Renal pelvis (tissue), 1 donor: ENCODE measurements at regions not wholly inside any gene's neighbourhood (a gene's known extent, or its start where the extent isn't known, plus 50 kb on each side); places are given as distances from the start of the nearest gene placed in this dataset.

ENCODE experiments used
- DNase-seq: peaks from one replicate; pipeline ENCODE4 v3.0.0-alpha.2; 2013

DNA sequence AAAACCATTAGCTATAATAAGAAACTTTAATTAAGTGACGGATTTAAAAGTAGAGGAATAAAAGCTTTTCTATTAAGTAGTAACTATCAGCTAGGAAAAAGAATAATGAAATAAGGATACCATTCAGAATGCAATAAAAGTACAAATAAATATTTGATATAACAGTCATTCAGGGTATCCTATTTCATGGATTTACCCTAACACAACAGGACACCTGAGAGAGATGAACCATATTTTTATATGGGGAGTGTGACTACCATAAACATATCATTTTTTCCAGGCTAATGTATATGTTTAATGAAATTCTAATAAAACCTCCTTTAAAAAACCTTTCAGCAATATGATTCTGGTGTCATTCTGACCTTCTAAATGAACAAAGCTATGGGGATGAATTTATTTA is 393.8 kb downstream of the SNAPC1 start:
- DNase-seq: no peak

DNA sequence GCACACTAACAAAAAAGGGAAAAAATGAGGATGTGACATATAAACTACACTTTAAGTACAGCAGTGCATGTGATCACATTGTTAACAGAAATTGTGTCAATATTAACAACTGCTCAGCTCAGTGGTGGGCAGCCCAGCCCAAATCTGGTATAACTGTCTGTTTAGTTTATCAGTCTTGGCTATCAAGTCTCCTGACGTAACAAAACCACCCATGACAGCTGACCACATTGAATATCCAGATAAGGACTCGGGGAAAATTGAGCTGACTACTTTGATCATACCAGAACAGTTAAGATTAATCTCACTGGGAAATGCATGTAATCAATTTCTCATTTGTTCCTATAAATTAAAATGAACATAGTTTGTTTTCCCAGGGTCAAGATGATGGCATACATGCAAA is 396.6 kb downstream of the SNAPC1 start:
- no peak for DNase-seq

DNA sequence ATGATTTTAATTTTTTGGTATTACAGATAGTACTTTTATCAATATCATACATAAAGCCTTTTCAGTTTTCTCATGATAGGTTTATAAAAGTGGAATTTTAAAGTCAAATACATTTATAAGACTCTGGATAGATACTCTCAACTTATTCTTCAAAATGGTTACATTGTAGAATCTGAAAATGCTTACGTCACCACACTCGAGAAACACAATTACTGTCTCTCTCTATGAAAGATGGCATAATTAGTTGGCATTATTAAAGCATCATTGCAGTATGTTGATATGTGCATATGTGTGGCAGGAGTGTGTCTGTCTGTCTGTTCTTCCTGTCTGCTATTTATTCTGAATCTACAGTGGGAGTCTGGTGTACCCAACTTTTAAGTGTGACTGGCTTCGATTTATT is 397.1 kb downstream of the SNAPC1 start:
- DNase-seq: no peak

- peak; percentile 48 for DNase-seq
These were observed 400.9 kb downstream of the SNAPC1 start for GRCh38 chr14:62162998-62163589.

- no peak for DNase-seq
These were observed 406.4 kb downstream of the SNAPC1 start for GRCh38 chr14:62168564-62169155.

DNA sequence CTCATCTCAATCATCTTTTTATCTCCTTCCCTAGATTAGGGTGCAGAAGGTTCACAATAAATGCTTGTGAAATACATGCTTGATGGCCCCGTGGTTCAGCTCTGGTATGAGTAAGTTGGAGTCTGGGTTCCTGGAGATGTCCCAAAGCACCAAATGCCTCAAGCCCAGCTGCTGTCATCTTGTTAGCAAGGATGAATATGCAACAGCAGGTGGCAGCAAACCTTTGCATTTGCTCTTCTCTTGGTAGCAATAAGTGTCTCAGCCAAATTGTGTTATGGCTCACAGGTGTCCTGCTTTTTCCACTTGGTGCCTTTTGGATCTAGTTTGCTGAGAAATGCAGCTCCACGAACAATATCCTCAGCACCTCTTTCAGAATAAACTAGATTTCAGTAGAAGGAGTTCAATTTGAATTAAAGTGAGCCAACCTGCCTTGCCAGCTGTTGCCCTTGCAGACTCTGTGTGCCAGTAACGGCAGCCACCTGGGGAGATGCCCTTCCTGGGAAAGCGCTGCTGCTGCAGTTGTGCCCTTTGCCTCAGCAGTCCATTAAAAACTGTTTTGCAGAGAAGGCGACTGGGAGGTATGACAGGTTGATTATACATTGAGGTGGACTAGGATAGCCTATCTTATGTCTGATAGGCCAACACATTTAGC is 417.3 kb downstream of the SNAPC1 start:
- DNase-seq: peak; percentile 61

GRCh38 chr14:62181591-62181990 is 419.4 kb downstream of the SNAPC1 start:
- DNase-seq: peak; percentile 5

DNA sequence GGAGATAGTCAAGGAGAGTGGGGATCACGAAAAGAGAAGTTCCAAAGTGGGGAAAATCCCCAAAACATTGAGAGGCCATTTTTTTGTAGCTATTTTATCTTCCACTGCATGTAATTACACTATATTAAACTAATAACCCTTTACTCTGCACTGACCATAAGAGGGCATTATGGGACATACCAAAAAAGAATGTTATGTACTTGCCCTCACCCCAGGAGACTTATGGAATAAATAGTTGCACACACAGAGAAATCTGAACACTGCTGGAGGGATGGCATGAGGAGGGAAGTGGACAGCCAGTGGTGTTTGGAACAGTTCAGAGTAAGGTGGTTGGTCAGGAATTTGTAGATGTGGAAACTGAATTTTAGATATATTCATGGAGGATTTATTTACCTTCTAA is 422.9 kb downstream of the SNAPC1 start:
- no peak for DNase-seq

- DNase-seq: no peak
These were observed 425.0 kb downstream of the SNAPC1 start for GRCh38 chr14:62187265-62187664.

DNA sequence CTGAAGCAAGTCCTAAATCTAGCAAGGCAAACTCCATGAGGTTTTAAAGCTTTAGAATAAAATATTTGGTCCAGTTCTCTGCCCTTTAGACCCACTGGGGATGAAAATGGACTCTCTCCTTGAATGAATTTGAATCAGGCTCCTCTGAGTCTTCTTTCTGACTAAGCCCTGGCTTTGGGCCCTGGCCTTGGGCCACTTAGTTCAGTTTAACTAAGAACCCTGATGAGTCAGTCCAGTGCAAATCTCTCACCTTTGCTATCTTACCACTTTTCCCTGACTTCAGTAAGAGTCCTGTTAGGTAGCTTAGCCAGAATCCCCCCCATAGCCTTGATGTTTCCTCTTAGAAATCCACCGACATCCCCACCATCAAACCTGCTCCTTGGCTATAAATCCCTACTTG is 427.5 kb downstream of the SNAPC1 start:
- DNase-seq: no peak

GRCh38 chr14:62206456-62206855 is 444.2 kb downstream of the SNAPC1 start:
- DNase-seq: no peak

GRCh38 chr14:62209287-62209899 is 447.2 kb downstream of the SNAPC1 start:
- DNase-seq: no peak

- DNase-seq: peak; percentile 1
These were observed 451.3 kb downstream of the SNAPC1 start for GRCh38 chr14:62213516-62213915.

GRCh38 chr14:62216121-62216520 is 453.9 kb downstream of the SNAPC1 start:
- DNase-seq: no peak

DNA sequence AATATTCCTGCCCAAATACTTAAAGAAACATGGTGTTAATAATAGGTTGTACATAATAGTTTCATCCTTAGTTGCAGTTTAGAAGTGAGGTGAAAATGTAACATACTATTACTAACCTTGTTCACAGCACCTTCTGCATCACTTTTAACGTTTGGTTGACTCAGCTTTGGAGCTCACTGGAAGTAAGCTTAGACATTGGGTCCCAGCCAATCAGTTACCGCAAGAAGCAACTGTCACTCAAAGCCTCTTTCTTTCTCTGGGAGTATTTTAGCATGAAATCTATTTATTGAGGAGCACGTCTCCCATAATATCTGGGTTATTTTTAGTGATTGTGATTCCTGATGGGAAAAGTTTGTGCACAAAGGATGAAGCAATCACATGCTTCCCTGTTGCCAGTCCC is 472.6 kb downstream of the SNAPC1 start:
- DNase-seq: no peak

DNA sequence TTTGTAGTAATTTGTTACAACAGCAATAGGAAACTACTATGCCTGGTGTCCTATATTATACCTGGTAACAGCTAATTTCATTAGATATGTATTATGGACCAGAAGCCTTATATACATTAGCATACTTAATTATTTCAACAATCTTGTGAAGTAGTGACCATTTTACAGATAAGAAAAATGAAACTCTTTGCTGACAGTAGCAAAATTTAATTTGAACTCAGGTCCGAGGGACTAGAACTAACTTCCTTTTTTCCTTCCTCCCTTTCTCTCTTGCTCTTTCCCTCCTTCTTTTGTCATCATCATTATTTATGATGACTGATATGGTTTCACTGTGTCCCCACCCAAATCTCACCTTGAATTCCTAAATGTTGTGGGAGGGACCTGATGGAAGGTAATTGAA is 482.0 kb downstream of the SNAPC1 start:
- DNase-seq: no peak

DNA sequence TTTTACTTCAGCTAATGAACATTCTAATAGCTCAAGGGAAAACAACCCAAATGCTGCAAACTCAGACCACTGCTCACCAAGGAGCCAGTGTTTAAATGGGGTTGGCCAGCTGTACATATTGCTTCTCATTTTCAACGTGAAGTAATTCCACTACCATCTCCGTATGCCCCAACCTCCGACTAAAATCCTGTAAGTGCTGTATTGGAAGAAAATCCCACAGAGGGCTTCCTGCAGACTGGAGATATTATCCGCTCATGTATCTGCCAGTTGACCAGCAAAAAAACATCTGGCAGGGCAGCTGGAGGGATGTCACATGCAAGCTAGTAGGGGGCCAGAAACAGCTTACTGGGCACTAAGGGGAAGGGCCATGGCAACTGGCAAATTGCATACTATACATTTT is 485.0 kb downstream of the SNAPC1 start:
- DNase-seq: no peak

DNA sequence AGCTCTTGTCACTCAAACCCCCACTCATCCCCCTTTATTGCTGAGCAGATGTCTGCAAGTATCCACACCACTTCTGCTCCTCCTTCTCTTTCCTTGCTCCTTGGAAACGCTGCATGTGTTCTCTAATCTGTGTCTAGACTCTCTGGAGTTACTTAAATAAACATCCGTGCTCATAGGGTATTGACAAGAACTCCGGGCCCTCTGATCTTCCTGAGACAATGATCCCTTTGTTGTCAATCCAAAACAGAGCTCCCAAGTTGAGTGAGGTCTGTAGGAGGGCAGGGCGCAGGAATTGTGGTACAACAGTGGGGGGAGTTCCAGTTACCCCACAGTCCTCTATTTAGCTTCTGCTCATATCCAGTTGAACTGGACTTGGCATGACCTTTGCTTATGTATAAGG is 489.0 kb downstream of the SNAPC1 start:
- DNase-seq: no peak

DNA sequence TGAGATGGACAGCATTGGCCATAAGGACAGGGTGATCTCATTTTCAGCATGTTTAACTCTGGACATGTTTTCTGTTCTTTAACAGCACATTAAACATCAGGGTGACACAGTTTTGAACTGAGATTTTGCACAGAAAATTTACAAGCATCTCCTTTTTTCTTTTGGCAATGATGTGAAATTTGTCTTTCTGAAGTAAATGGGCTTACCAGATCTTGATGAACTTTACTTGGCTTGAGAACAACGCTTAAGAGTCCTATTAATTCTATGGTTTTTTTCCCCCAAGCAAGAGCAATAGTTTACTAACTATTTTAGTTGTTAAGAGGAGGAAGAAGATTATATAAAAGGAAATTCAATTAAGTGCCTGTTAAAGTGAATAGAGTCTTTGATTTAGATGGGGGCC is 491.0 kb downstream of the SNAPC1 start:
- no peak for DNase-seq

- DNase-seq: no peak
These were observed 491.7 kb downstream of the SNAPC1 start for GRCh38 chr14:62253911-62254310.

DNA sequence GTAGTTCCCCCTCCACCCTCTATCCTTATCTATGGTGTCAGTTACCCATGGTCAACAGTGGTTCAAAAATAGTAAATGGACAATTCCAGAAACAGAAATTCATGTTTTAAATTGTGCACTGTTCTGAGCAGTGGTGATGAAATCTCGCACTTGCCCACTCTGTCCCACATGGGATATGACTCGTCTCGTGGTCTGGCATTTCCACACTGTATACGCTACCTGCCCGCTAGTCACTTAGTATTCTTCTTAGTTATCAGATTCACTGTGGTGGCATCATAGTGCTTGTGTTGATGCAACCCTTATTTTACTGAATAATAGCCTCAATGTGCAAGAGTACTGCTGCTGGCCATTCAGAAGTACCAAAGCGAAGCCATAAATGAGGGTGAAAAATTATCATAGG is 507.0 kb downstream of the SNAPC1 start:
- DNase-seq: no peak

- no peak for DNase-seq
These were observed 508.0 kb downstream of the SNAPC1 start for GRCh38 chr14:62270236-62270635.

- no peak for DNase-seq
These were observed 518.1 kb downstream of the SNAPC1 start for GRCh38 chr14:62280366-62280765.
